HG03432 (cell line): ENCODE measurements at regions not wholly inside any gene's neighbourhood (a gene's known extent, or its start where the extent isn't known, plus 50 kb on each side); places are given as distances from the start of the nearest gene placed in this dataset.

Experiments used
- ATAC-seq: cut with Tn5 transposase; IDR thresholded peaks from one replicate; pipeline ENCODE4 v1.9.1; 2021; ENCODE audit warnings: mild to moderate bottlenecking, moderate library complexity; ENCODE audit not compliant: unreplicated experiment

GRCh38 chr9:79800578-79800977 lies 228.8 kb downstream of the TLE4 start:
- ATAC-seq = no peak

- no peak for ATAC-seq
Observed at GRCh38 chr9:79799691-79800335, 228.0 kb downstream of the TLE4 start.

GRCh38 chr9:79798450-79798849 lies 226.7 kb downstream of the TLE4 start:
- no peak for ATAC-seq

GRCh38 chr9:79796411-79796810 lies 224.6 kb downstream of the TLE4 start:
- no peak for ATAC-seq

- no peak for ATAC-seq
Observed at GRCh38 chr9:79788662-79789061, 216.9 kb downstream of the TLE4 start.

- no peak for ATAC-seq
Observed at GRCh38 chr9:79781263-79781662, 209.5 kb downstream of the TLE4 start.

- no peak for ATAC-seq
Observed at GRCh38 chr9:79780559-79780958, 208.8 kb downstream of the TLE4 start.

- no peak for ATAC-seq
Observed at GRCh38 chr9:79779901-79780300, 208.1 kb downstream of the TLE4 start.

GRCh38 chr9:79778581-79778980 lies 206.8 kb downstream of the TLE4 start:
- ATAC-seq = no peak

- ATAC-seq = no peak
Observed at GRCh38 chr9:79776581-79776980, 204.8 kb downstream of the TLE4 start.
